ENCODE measurements at regions not wholly inside any gene's neighbourhood (a gene's known extent, or its start where the extent isn't known, plus 50 kb on each side); places are given as distances from the start of the nearest gene placed in this dataset.
"Not testable (repeated sequence)": the region's sequence is repeated elsewhere in the genome, so short reads cannot be mapped to it uniquely, and the experiment has no call there.

GRCh38 chr6:50965495-50965894, 146.8 kb downstream of the TFAP2B start:
- no peaks in the 10 kb centered on the region for H3K36me3 ChIP-seq (ENCODE audit: control insufficient read depth, low read length)
- no peak overlapping the region for H3K4me3 ChIP-seq (ENCODE audit: low read length)
- H3K27me3 ChIP-seq (ENCODE audit: control insufficient read depth, low read length), result no peaks in the 10 kb centered on the region
- no peak overlapping the region for H3K27ac ChIP-seq (ENCODE audit: low read depth, low read length)
- H4K20me1 ChIP-seq (ENCODE audit: control insufficient read depth, insufficient read depth, low read depth, low read length), result no peaks in the 10 kb centered on the region
- no peaks in the 10 kb centered on the region for H3K9me3 ChIP-seq (ENCODE audit: control insufficient read depth, insufficient read depth, low read length)
- H3F3A ChIP-seq (ENCODE audit: control insufficient read depth, insufficient read depth), result no peaks in the 10 kb centered on the region
- no peaks in the 10 kb centered on the region for H3K9me2 ChIP-seq (replicated peaks; ENCODE audit: control insufficient read depth, low read length)
- no peak overlapping the region for H3K4me2 ChIP-seq (ENCODE audit: low read length)
- no peak for TF ChIP-seq EZH2phosphoT487 (IDR thresholded peaks at IDR 0.05; ENCODE audit: borderline replicate concordance, low read length)
- H3K4me1 ChIP-seq (ENCODE audit: control insufficient read depth, low read length), result peaks cover 11% of the 10 kb centered on the region
- H3K79me2 ChIP-seq (ENCODE audit: control insufficient read depth, low read length), result no peaks in the 10 kb centered on the region

- no peak overlapping the region for H3K27ac ChIP-seq (ENCODE audit: low read depth, low read length)
Measured at GRCh38 chr6:50966532-50966931, 147.9 kb downstream of the TFAP2B start.

GRCh38 chr6:50966986-50967385, 148.3 kb downstream of the TFAP2B start:
- Histone ChIP-seq H3K27me3 (ENCODE audit: control insufficient read depth, low read length) (no peaks in the 10 kb centered on the region), H3K4me3 (ENCODE audit: low read length) (no peak overlapping the region), H3K27ac (ENCODE audit: low read depth, low read length) (no peak overlapping the region)

More at GRCh38 chr6:50966532-50966931, 147.9 kb downstream of the TFAP2B start:
- H3K9me3 ChIP-seq (ENCODE audit: control insufficient read depth, insufficient read depth, low read length), result no peaks in the 10 kb centered on the region
- H3F3A ChIP-seq (ENCODE audit: control insufficient read depth, insufficient read depth), result no peaks in the 10 kb centered on the region
- H3K36me3 ChIP-seq (ENCODE audit: control insufficient read depth, low read length), result no peaks in the 10 kb centered on the region
- H4K20me1 ChIP-seq (ENCODE audit: control insufficient read depth, insufficient read depth, low read depth, low read length), result no peaks in the 10 kb centered on the region
- no peak overlapping the region for H3K4me3 ChIP-seq (ENCODE audit: low read length)
- H3K79me2 ChIP-seq (ENCODE audit: control insufficient read depth, low read length), result no peaks in the 10 kb centered on the region
- no peaks in the 10 kb centered on the region for H3K27me3 ChIP-seq (ENCODE audit: control insufficient read depth, low read length)
- H3K4me1 ChIP-seq (ENCODE audit: control insufficient read depth, low read length), result peaks cover 11% of the 10 kb centered on the region
- TF ChIP-seq CTCF (IDR thresholded peaks at IDR 0.05; ENCODE audit: low read depth, low read length, poor library complexity, severe bottlenecking) (no peak), EZH2phosphoT487 (IDR thresholded peaks at IDR 0.05; ENCODE audit: borderline replicate concordance, low read length) (no peak)
- no peak overlapping the region for H3K4me2 ChIP-seq (ENCODE audit: low read length)
- H3K9me2 ChIP-seq (replicated peaks; ENCODE audit: control insufficient read depth, low read length), result no peaks in the 10 kb centered on the region

GRCh38 chr6:50968246-50968645, 149.6 kb downstream of the TFAP2B start:
- not testable (repeated sequence) for H3K4me3 ChIP-seq (ENCODE audit: low read length); H3K27me3 ChIP-seq (ENCODE audit: control insufficient read depth, low read length); H3K4me2 ChIP-seq (ENCODE audit: low read length); H3K9me2 ChIP-seq (replicated peaks; ENCODE audit: control insufficient read depth, low read length); H4K20me1 ChIP-seq (ENCODE audit: control insufficient read depth, insufficient read depth, low read depth, low read length); H3K36me3 ChIP-seq (ENCODE audit: control insufficient read depth, low read length); H3K79me2 ChIP-seq (ENCODE audit: control insufficient read depth, low read length); H3K9me3 ChIP-seq (ENCODE audit: control insufficient read depth, insufficient read depth, low read length); H3K27ac ChIP-seq (ENCODE audit: low read depth, low read length); H3F3A ChIP-seq (ENCODE audit: control insufficient read depth, insufficient read depth)
- H3K4me1 ChIP-seq (ENCODE audit: control insufficient read depth, low read length), result peaks cover 11% of the 10 kb centered on the region

More at GRCh38 chr6:50966986-50967385, 148.3 kb downstream of the TFAP2B start:
- no peaks in the 10 kb centered on the region for H3K79me2 ChIP-seq (ENCODE audit: control insufficient read depth, low read length)
- H3K9me2 ChIP-seq (replicated peaks; ENCODE audit: control insufficient read depth, low read length), result no peaks in the 10 kb centered on the region
- H3K4me2 ChIP-seq (ENCODE audit: low read length), result no peak overlapping the region
- no peaks in the 10 kb centered on the region for H3K9me3 ChIP-seq (ENCODE audit: control insufficient read depth, insufficient read depth, low read length)
- TF ChIP-seq EZH2phosphoT487 (IDR thresholded peaks at IDR 0.05; ENCODE audit: borderline replicate concordance, low read length), result no peak
- no peak for TF ChIP-seq CTCF (IDR thresholded peaks at IDR 0.05; ENCODE audit: low read depth, low read length, poor library complexity, severe bottlenecking)
- H4K20me1 ChIP-seq (ENCODE audit: control insufficient read depth, insufficient read depth, low read depth, low read length), result no peaks in the 10 kb centered on the region
- peaks cover 11% of the 10 kb centered on the region for H3K4me1 ChIP-seq (ENCODE audit: control insufficient read depth, low read length)
- no peaks in the 10 kb centered on the region for H3K36me3 ChIP-seq (ENCODE audit: control insufficient read depth, low read length)
- no peaks in the 10 kb centered on the region for H3F3A ChIP-seq (ENCODE audit: control insufficient read depth, insufficient read depth)
